HFF-Myc (cell line): ENCODE measurements at regions not wholly inside any gene's neighbourhood (a gene's known extent, or its start where the extent isn't known, plus 50 kb on each side); places are given as distances from the start of the nearest gene placed in this dataset.

ENCODE experiments used
- DNase-seq: peaks from one replicate; pipeline ENCODE4 v3.0.0-alpha.2; 2011; ENCODE audit warnings: low read depth; ENCODE audit errors: extremely low read depth
- H3K4me3 ChIP-seq: replicated peaks from 2 replicates; pipeline ENCODE4 v1.5.1; 2011; ENCODE audit warnings: low read depth, mild to moderate bottlenecking, control low read depth, low read length
- CTCF ChIP-seq: IDR thresholded peaks from 2 replicates; pipeline ENCODE4 v1.5.1; 2012; ENCODE audit warnings: mild to moderate bottlenecking, low read depth, low read length, control low read depth; ENCODE audit errors: missing control alignments

GRCh38 chr9:30125881-30126280, 2258.6 kb upstream of the ACO1 start:
- no peak for TF ChIP-seq CTCF
- no peak overlapping the region for H3K4me3 ChIP-seq
- no peak for DNase-seq

GRCh38 chr9:30127371-30127770, 2257.1 kb upstream of the ACO1 start:
- H3K4me3 ChIP-seq = no peak overlapping the region
- no peak for TF ChIP-seq CTCF
- DNase-seq = no peak

- no peak overlapping the region for H3K4me3 ChIP-seq
- TF ChIP-seq CTCF = no peak
- DNase-seq = no peak
These were observed 2244.0 kb upstream of the ACO1 start for GRCh38 chr9:30140407-30140806.

- no peak for DNase-seq
- no peak for TF ChIP-seq CTCF
- H3K4me3 ChIP-seq = no peak overlapping the region
These were observed 2223.9 kb upstream of the ACO1 start for GRCh38 chr9:30160570-30160969.

GRCh38 chr9:30172206-30172605, 2212.2 kb upstream of the ACO1 start:
- no peak for TF ChIP-seq CTCF
- DNase-seq = no peak
- H3K4me3 ChIP-seq = no peak overlapping the region

GRCh38 chr9:30178610-30179009, 2205.8 kb upstream of the ACO1 start:
- H3K4me3 ChIP-seq = no peak overlapping the region
- no peak for DNase-seq
- TF ChIP-seq CTCF = no peak

- H3K4me3 ChIP-seq = no peak overlapping the region
- no peak for TF ChIP-seq CTCF
- DNase-seq = no peak
These were observed 2191.0 kb upstream of the ACO1 start for GRCh38 chr9:30193421-30193820.
